GM21619 (cell line): ENCODE measurements at regions not wholly inside any gene's neighbourhood (a gene's known extent, or its start where the extent isn't known, plus 50 kb on each side); places are given as distances from the start of the nearest gene placed in this dataset.

Source experiments
- ATAC-seq: cut with Tn5 transposase; IDR thresholded peaks from one replicate; pipeline ENCODE4 v1.9.1; 2021; ENCODE audit not compliant: unreplicated experiment

DNA sequence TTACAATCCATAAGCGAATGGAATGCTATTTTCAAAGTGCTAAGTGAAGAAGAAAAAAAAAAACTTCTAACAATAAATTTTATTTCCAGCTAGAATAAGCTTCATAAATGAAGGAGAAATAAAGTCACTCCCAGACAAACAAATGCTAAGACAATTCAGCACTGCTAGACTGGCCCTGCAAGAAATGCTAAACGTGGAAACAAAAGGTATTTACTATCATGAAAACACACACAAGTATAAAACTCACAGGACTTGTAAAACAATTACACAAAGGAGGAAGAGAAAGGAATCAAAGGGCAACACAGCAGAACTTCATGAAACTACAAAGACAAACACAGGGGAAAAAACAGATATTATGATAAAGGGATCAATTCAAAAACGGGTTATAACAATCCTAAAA is 85.8 kb upstream of the NELL2 start:
- no peak for ATAC-seq

DNA sequence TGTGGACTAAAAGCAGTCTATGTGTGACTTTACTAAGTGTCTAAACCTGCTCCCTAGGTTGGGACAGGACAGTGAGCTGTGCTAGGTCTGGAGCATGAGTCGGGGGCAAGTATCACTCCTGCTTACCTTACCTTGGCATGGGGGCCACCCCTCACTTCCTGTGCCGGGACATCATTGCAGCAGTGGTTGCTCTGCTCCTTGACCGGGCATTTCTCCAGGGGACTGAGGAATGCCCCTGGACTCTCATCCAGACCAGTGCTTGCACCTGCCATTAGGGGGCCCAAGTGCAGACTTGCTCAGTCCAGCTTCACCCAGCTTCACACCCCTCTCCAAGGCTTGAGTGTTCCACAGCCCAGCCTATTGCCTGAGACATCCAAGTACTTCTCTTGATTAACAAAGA is 84.7 kb upstream of the NELL2 start:
- ATAC-seq = no peak

DNA sequence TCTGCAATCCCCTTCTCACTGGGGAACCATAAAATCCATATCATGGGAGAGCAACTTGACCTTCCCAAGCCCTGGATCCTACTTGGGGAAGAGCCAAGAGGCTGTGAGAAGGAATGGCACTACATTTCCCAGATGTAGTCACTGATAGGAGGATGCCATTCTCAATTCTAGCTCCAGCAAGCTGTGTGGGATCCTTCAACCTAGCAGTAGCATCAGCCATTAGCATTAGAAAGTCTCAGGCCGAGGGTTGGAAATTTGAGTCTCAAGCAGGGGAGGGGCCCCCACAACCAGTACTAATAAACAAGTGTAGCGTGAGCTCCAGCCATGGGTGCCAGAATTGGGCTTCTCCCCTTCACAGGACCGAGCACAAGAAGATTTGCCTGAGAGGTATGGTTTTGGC is 84.3 kb upstream of the NELL2 start:
- no peak for ATAC-seq

DNA sequence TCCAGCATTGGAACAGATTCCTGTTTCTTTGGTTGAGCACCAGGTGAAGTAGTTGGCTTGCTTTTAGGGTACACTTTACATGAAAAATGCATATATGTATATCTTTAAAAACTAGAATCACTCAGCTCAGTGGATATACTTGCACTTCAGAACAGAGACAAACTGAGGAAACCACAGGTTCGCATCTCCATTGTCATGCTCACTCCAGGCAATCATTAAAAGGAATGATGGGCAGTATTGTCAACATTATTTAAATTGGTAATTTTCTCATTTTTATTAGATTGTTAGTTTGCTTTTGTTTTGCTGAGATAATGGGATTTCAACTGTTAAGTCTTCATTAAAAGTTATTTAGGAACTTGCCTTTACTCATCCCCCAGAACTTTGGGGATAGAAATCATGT is 71.0 kb upstream of the NELL2 start:
- ATAC-seq = no peak

DNA sequence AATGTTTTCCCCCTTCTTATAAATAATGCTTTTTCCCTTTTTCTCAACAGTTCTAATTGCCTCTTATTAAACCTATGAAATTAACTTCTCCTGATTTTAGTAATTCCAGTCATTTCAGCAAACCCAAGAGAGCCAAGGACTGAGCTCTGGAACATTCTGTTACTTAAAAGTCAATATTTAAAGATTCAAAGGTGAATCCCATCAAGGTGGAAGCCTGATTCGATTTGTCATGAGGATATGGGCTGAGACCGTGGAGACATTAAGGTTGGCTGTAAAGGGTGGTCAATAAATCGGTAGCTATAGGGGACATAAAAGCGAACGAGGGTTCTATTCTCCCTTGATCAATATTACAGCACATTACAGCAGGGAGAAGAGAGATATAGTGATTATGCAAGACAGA is 66.6 kb upstream of the NELL2 start:
- no peak for ATAC-seq

DNA sequence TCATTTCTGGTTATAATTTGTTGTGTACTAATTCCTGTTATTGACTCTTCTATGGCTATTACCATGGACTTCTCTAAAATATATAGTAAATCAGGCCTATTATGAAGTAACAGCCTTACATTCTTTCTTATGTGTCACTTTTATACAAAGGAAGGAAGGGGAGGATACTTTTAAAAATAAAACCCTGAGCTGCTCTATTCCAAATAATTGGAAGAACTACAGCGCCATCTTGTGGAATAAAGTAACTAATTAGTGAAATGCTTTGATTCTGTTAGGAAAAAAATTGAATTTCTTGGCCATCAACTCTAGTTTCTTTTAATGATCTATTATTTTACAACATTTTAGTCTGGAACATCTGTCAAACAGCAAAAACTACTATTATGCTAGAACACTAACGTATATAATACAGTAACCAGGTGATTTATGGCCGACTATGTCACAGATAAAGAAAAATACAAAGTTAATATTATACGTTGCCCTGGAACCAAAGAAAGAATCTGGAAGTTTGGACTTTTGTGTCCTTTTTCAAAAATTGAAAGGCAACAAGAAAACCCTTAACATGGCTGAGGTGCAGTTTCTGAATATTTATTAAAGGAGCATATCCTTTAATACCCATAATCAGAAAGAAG is 55.0 kb upstream of the NELL2 start:
- ATAC-seq = peak; percentile 58

DNA sequence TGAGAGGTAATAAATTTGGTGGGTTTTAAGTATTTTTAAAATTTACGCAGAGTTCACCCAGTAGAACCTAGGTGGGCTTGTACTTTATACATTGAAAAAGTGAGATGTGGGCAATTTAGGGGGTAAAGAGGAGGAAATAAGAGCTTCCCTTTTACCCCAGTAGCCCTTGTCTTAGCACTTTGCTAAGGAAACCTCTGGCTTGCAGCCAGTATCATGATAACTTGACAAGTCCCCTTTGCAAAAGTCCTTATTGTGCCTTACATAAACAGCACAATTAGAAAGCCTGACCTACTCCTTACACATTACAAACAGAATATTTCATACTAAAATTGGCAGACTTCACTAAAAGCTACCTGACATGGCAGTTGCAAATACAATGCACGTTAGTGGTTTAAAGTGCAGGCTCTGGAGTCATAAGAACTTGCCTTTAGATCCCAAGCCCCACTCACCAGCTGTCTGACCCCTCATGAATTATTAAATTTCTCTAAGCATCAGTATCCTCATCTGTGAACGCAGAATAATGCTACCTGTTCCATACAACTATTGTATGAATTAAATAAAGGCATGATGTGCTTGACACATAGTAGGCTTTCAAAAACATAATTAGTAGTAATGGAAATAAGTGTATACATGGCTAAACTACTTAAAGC is 53.2 kb upstream of the NELL2 start:
- no peak for ATAC-seq
